ENCODE measurements at regions not wholly inside any gene's neighbourhood (a gene's known extent, or its start where the extent isn't known, plus 50 kb on each side); places are given as distances from the start of the nearest gene placed in this dataset.

DNA sequence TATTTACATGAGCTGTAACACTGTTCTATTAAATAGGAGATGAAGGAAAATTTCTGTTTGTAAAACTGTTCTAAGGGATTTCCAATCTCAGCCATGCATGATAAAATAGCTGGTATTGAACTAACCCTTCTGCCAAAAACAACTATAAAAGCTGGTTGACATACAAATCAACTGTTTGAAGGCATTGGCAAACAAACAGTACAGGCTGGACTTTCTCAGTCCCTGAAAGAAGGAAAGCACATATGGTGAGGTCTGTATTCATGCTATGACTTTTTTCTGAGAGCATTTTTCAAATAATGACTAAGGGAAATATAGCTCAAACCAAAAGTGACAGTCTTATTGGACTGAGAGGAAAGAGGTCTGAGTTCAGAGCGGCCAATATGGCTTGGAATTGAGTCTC, 117.0 kb upstream of the CCDC54 start:
- no peaks in the 10 kb centered on the region for H3K36me3 ChIP-seq
- H3K9me3 ChIP-seq = no peaks in the 10 kb centered on the region
- no peaks in the 10 kb centered on the region for H3K27me3 ChIP-seq
- no peak overlapping the region for H3K9ac ChIP-seq (ENCODE audit: low read depth in 2 of 2, low read length in 2 of 2)
- intact Hi-C loops (cut with DNase I) = loop anchor here (10.0 kb wide), 1 partner anchor 265 kb away; the partner anchor contains the start of gene BBX
- no peak for DNase-seq
- H3K4me3 ChIP-seq = no peak overlapping the region
- TF ChIP-seq, protein P1, sequence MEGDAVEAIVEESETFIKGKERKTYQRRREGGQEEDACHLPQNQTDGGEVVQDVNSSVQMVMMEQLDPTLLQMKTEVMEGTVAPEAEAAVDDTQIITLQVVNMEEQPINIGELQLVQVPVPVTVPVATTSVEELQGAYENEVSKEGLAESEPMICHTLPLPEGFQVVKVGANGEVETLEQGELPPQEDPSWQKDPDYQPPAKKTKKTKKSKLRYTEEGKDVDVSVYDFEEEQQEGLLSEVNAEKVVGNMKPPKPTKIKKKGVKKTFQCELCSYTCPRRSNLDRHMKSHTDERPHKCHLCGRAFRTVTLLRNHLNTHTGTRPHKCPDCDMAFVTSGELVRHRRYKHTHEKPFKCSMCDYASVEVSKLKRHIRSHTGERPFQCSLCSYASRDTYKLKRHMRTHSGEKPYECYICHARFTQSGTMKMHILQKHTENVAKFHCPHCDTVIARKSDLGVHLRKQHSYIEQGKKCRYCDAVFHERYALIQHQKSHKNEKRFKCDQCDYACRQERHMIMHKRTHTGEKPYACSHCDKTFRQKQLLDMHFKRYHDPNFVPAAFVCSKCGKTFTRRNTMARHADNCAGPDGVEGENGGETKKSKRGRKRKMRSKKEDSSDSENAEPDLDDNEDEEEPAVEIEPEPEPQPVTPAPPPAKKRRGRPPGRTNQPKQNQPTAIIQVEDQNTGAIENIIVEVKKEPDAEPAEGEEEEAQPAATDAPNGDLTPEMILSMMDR (IDR thresholded peaks at IDR 0.05) = no peak
- H3K27ac ChIP-seq = no peak overlapping the region
- H3K4me1 ChIP-seq = no peaks in the 10 kb centered on the region

- H3K9ac ChIP-seq (ENCODE audit: low read depth in 2 of 2, low read length in 2 of 2) = no peak overlapping the region
Measured at GRCh38 chr3:107263269-107264021, 113.8 kb upstream of the CCDC54 start.

GRCh38 chr3:107264888-107265287, 112.4 kb upstream of the CCDC54 start:
- Histone ChIP-seq H3K27ac (no peak overlapping the region), H3K4me3 (no peak overlapping the region), H3K9ac (ENCODE audit: low read depth in 2 of 2, low read length in 2 of 2) (no peak overlapping the region), H3K36me3 (no peaks in the 10 kb centered on the region), H3K27me3 (no peaks in the 10 kb centered on the region), H3K9me3 (no peaks in the 10 kb centered on the region), H3K4me1 (no peaks in the 10 kb centered on the region)
- intact Hi-C loops (cut with DNase I) = loop anchor here (10.0 kb wide), 1 partner anchor 260 kb away; the partner anchor contains the start of gene BBX
- DNase-seq = peak; percentile 20
- TF ChIP-seq, protein P1 (IDR thresholded peaks at IDR 0.05) = no peak

More at GRCh38 chr3:107263269-107264021, 113.8 kb upstream of the CCDC54 start:
- no peak for DNase-seq
- no peaks in the 10 kb centered on the region for H3K27me3 ChIP-seq
- no peaks in the 10 kb centered on the region for H3K9me3 ChIP-seq
- no peak overlapping the region for H3K27ac ChIP-seq
- no peaks in the 10 kb centered on the region for H3K36me3 ChIP-seq
- H3K4me3 ChIP-seq = no peak overlapping the region
- TF ChIP-seq, protein P1 (IDR thresholded peaks at IDR 0.05) = no peak
- H3K4me1 ChIP-seq = no peaks in the 10 kb centered on the region
- intact Hi-C loops (cut with DNase I) = loop anchor here (10.0 kb wide), 1 partner anchor 261 kb away; the partner anchor contains the start of gene BBX

DNA sequence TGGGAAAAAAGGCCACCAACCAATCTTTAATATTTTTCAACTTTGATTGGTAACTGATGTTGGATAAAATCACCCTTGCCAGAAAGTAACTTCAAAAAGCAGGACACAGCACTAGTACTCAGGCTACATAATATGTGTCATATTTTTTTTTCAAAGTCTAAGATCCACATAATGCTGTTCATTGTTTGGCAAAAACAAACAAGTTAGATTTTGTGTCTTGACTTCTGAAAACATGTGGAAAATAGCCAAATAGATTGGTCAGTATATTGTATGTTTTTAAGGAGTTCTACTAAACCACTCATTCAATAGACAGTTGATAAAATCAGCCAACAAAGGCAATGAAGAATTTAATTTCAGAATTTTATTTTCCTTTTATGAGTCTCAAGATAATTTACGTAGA, 111.7 kb upstream of the CCDC54 start:
- no peak overlapping the region for H3K4me3 ChIP-seq
- H3K9ac ChIP-seq (ENCODE audit: low read depth in 2 of 2, low read length in 2 of 2) = no peak overlapping the region
- intact Hi-C loops (cut with DNase I) = loop anchor here (10.0 kb wide), 1 partner anchor 259 kb away; the partner anchor contains the start of gene BBX
- DNase-seq = no peak
- no peaks in the 10 kb centered on the region for H3K36me3 ChIP-seq
- H3K9me3 ChIP-seq = no peaks in the 10 kb centered on the region
- H3K27me3 ChIP-seq = no peaks in the 10 kb centered on the region
- TF ChIP-seq, protein P1 (IDR thresholded peaks at IDR 0.05) = no peak
- H3K4me1 ChIP-seq = no peaks in the 10 kb centered on the region
- H3K27ac ChIP-seq = no peak overlapping the region

DNA sequence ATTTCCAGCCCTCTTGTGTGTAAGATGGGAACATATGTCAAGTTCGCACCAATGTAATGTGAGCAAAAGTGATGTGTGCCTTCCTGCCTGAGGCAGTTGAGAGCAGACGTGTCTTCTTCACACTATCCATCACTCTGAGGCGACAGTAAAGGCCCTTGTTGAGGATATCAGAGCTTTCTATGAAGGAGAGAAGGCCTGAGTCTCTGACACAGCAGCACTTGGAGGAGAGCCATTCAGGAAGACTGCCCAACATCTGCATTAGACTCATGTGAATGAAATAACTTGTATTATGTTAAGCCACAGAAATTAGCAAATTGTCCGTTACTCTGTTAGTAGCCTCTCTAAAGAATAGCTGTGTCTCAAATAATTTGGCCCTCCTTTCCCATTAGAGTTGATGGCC, 108.8 kb upstream of the CCDC54 start:
- Histone ChIP-seq H3K9ac (ENCODE audit: low read depth in 2 of 2, low read length in 2 of 2) (no peak overlapping the region), H3K27me3 (no peaks in the 10 kb centered on the region), H3K4me1 (no peaks in the 10 kb centered on the region), H3K27ac (no peak overlapping the region), H3K4me3 (no peak overlapping the region), H3K9me3 (no peaks in the 10 kb centered on the region), H3K36me3 (no peaks in the 10 kb centered on the region)
- no peak for DNase-seq
- TF ChIP-seq, protein P1 (IDR thresholded peaks at IDR 0.05) = no peak
- intact Hi-C loops (cut with DNase I) = loop anchor here (10.0 kb wide), 1 partner anchor 256 kb away; the partner anchor contains the start of gene BBX

Data from colonic mucosa (tissue), 4 donors.